Stimulated activated CD8-positive, alpha-beta memory T cell treated with anti-CD3 and anti-CD28 coated beads, Interleukin-15, amount 100 ng/mL, for 24 hours (primary cell): ENCODE measurements at regions not wholly inside any gene's neighbourhood (a gene's known extent, or its start where the extent isn't known, plus 50 kb on each side); places are given as distances from the start of the nearest gene placed in this dataset.

Source experiments
- DNase-seq: peaks from one replicate; pipeline ENCODE4 v3.0.0-alpha.2; 2020; ENCODE audit warnings: low read depth

GRCh38 chr21:27513016-27513415, 546.1 kb upstream of the ADAMTS5 start:
- DNase-seq: no peak

- DNase-seq: no peak
These were observed 544.3 kb upstream of the ADAMTS5 start for GRCh38 chr21:27511233-27511632.

- DNase-seq: no peak
These were observed 540.8 kb upstream of the ADAMTS5 start for GRCh38 chr21:27507695-27508094.

GRCh38 chr21:27505516-27505915, 538.6 kb upstream of the ADAMTS5 start:
- DNase-seq: no peak

GRCh38 chr21:27502801-27503200, 535.9 kb upstream of the ADAMTS5 start:
- DNase-seq: no peak

- no peak for DNase-seq
These were observed 531.1 kb upstream of the ADAMTS5 start for GRCh38 chr21:27498025-27498424.

GRCh38 chr21:27495836-27496235, 528.9 kb upstream of the ADAMTS5 start:
- no peak for DNase-seq

GRCh38 chr21:27493542-27493941, 526.7 kb upstream of the ADAMTS5 start:
- no peak for DNase-seq

GRCh38 chr21:27487676-27488075, 520.8 kb upstream of the ADAMTS5 start:
- no peak for DNase-seq

- no peak for DNase-seq
These were observed 514.0 kb upstream of the ADAMTS5 start for GRCh38 chr21:27480841-27481261.

- DNase-seq: no peak
These were observed 510.4 kb upstream of the ADAMTS5 start for GRCh38 chr21:27477296-27477695.

- no peak for DNase-seq
These were observed 509.8 kb upstream of the ADAMTS5 start for GRCh38 chr21:27476696-27477095.

GRCh38 chr21:27475363-27475955, 508.6 kb upstream of the ADAMTS5 start:
- no peak for DNase-seq

GRCh38 chr21:27467366-27467765, 500.5 kb upstream of the ADAMTS5 start:
- no peak for DNase-seq

- no peak for DNase-seq
These were observed 499.3 kb upstream of the ADAMTS5 start for GRCh38 chr21:27466140-27466539.

GRCh38 chr21:27464648-27465047, 497.8 kb upstream of the ADAMTS5 start:
- no peak for DNase-seq

GRCh38 chr21:27462726-27463125, 495.8 kb upstream of the ADAMTS5 start:
- no peak for DNase-seq

- no peak for DNase-seq
These were observed 487.3 kb upstream of the ADAMTS5 start for GRCh38 chr21:27454234-27454633.

- no peak for DNase-seq
These were observed 484.2 kb upstream of the ADAMTS5 start for GRCh38 chr21:27451116-27451515.

GRCh38 chr21:27450216-27450615, 483.3 kb upstream of the ADAMTS5 start:
- no peak for DNase-seq

- DNase-seq: no peak
These were observed 482.1 kb upstream of the ADAMTS5 start for GRCh38 chr21:27448960-27449359.

- DNase-seq: no peak
These were observed 481.0 kb upstream of the ADAMTS5 start for GRCh38 chr21:27447843-27448242.

GRCh38 chr21:27429710-27430341, 462.9 kb upstream of the ADAMTS5 start:
- no peak for DNase-seq

GRCh38 chr21:27426196-27426595, 459.3 kb upstream of the ADAMTS5 start:
- DNase-seq: no peak
